WI38 (cell line): ENCODE measurements at regions not wholly inside any gene's neighbourhood (a gene's known extent, or its start where the extent isn't known, plus 50 kb on each side); places are given as distances from the start of the nearest gene placed in this dataset.

ENCODE experiments used
- H3K4me3 ChIP-seq: 2 replicates; pipeline ENCODE4 v1.5.1; 2011; ENCODE audit warnings: low read depth, mild to moderate bottlenecking, control low read depth, low read length
- CTCF ChIP-seq: IDR thresholded peaks from 2 replicates; pipeline ENCODE4 v1.5.1; 2012; ENCODE audit warnings: low read depth, mild to moderate bottlenecking, control low read depth, low read length

- H3K4me3 ChIP-seq: no peak overlapping the region
- TF ChIP-seq CTCF: no peak
Measured at GRCh38 chr1:117683571-117684285, 77.9 kb downstream of the TENT5C start.

DNA sequence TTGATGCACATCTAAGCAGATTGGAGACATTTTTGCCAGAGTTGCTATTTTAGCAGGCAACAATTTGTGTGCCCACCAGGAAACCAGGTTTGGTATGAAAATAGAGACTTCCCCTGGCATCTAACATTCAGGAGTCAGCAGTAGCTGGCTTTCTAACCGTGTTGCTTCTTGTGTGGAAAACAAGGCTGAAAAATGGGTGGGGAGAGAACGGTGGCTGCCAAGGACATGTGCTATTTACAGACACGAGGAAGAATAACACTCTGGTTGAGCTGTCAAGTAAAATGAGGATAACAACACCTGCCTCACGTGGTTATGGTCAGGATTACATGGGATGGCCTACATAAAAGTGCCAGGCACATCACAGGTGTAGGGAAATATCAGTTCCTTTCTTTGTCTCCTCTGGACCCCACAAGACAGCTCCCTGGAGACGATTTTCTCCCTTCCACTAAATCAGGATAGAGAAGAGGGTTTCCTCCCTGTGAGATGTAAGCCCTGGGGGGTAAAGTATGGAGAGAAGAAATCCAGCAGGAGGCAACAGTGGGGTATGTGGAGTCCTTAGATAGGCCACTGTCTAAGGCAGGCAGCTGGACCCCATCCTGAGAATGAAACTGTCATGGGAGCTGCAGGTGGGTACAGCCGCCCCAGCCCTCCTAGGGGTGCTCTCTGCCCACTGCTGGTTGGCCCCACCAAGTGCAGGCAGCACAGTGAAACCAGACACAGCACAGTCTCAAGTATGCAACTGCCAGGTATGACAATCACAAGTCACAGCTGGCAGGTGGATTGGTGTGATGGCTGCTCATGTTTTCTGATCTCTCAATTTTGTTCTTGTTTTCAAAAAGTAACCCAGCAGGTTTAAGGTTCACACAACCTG is 80.3 kb downstream of the TENT5C start:
- no peak overlapping the region for H3K4me3 ChIP-seq
- no peak for TF ChIP-seq CTCF

DNA sequence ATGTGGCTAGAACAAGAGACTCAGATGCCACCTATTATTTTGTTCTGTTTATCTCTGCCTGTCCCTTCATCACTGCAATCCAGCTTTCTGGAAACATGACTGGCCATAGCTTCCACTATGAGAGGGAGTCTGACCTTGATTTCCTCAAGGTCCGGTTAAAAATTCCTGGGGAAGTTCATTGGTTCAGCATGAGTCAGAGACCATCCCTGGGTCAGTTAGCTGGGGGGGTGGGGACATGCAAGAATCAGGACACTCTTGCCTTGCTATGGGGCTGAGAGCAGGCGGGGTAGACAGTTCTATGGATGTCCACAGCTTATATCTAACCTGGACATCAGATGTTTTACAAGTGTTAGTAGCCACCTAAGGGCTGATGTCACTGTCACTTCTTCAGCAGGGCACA is 81.1 kb downstream of the TENT5C start:
- H3K4me3 ChIP-seq: no peak overlapping the region
- no peak for TF ChIP-seq CTCF

- no peak for TF ChIP-seq CTCF
- no peak overlapping the region for H3K4me3 ChIP-seq
Measured at GRCh38 chr1:117689997-117690625, 84.3 kb downstream of the TENT5C start.

GRCh38 chr1:117691942-117692341 is 86.1 kb downstream of the TENT5C start:
- no peak for TF ChIP-seq CTCF
- no peak overlapping the region for H3K4me3 ChIP-seq

GRCh38 chr1:117694543-117694942 is 88.7 kb downstream of the TENT5C start:
- TF ChIP-seq CTCF: no peak

More at GRCh38 chr1:117694543-117694942, 88.7 kb downstream of the TENT5C start:
- no peak overlapping the region for H3K4me3 ChIP-seq
